Activated CD8-positive, alpha-beta T cell treated with anti-CD3 and anti-CD28 coated beads, Interleukin-2, amount 10 ng/mL, durations not matched to agents 7 days and 5 days (primary cell): ENCODE measurements at regions not wholly inside any gene's neighbourhood (a gene's known extent, or its start where the extent isn't known, plus 50 kb on each side); places are given as distances from the start of the nearest gene placed in this dataset.
"Not testable (repeated sequence)": the region's sequence is repeated elsewhere in the genome, so short reads cannot be mapped to it uniquely, and the experiment has no call there.

Source experiments
- ATAC-seq: fragments of 150-1000 bp; cut with Tn5 transposase; one replicate; pipeline ENCODE4 v1.10.0; 2021; ENCODE audit warnings: moderate library complexity
- CTCF ChIA-PET: fragments of 350-600 bp; sonication (Branson Sonifier 250); formaldehyde crosslinking; loops from one replicate; lab custom pipeline; 2021; ENCODE audit warnings: antibody characterized with exemption; lab: Charles Lee
- POLR2A ChIA-PET: fragments of 350-600 bp; sonication (Branson Sonifier 250); formaldehyde crosslinking; loops from one replicate; lab custom pipeline; 2021; ENCODE audit warnings: antibody characterized with exemption; lab: Charles Lee
- DNase-seq: peaks from one replicate; pipeline ENCODE4 v3.0.0-alpha.2; 2020
- H3K27ac Mint-ChIP-seq: one replicate; pipeline ENCODE4 v1.8.0; 2021; ENCODE audit warnings: mild to moderate bottlenecking, mixed read lengths
- H3K27me3 Mint-ChIP-seq: one replicate; pipeline ENCODE4 v1.8.0; 2021; ENCODE audit warnings: low read depth, mixed read lengths
- H3K36me3 Mint-ChIP-seq: one replicate; pipeline ENCODE4 v1.8.0; 2021; ENCODE audit warnings: low read depth, mixed read lengths
- H3K4me1 Mint-ChIP-seq: one replicate; pipeline ENCODE4 v1.8.0; 2021; ENCODE audit warnings: low read depth, mixed read lengths
- H3K4me3 Mint-ChIP-seq: one replicate; pipeline ENCODE4 v1.8.0; 2021; ENCODE audit warnings: mild to moderate bottlenecking, mixed read lengths
- H3K9me3 Mint-ChIP-seq: one replicate; pipeline ENCODE4 v1.8.0; 2022; ENCODE audit warnings: mixed read lengths; ENCODE audit not compliant: insufficient read depth

DNA sequence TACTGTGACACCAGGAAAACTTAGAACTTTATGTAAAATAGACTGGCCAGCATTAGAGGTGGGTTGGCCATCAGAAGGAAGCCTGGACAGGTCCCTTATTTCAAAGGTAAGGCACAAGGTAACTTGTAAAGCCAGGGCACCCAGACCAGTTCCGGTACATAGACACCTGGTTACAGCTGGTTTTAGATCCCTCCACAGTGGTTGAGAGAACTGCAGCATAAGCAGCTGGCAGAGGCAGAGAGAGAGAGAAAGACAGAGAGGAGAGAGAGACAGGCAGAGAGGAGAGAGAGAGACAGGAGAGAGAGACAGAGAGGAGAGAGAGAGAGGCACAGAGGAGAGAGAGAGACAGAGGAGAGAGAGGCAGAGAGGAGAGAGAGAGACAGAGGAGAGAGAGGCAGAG lies 116.0 kb upstream of the PGR start:
- H3K36me3 Mint-ChIP-seq, POLR2A ChIA-PET, CTCF ChIA-PET, DNase-seq, H3K9me3 Mint-ChIP-seq, H3K27ac Mint-ChIP-seq, H3K4me1 Mint-ChIP-seq, ATAC-seq, H3K27me3 Mint-ChIP-seq, H3K4me3 Mint-ChIP-seq: not testable (repeated sequence)

DNA sequence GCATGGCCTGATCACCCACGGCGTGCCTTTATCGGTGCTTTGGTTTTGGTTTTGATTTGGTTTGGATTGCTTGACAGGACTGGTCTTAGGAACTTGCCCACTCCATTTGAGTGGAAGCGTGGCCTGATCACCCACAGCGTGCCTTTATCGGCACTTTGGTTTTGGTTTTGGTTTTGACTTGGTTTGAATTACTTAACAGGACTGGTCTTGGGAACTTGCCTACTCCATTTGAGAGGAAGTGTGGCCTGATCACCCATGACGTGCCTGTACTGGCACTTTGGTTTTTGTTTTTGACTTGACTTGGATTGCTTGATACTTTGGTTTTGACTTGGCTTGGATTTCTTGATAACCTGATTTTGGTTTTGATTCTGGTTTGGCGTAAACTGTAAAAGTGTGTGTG lies 115.5 kb upstream of the PGR start:
- POLR2A ChIA-PET, result not testable (repeated sequence)

DNA sequence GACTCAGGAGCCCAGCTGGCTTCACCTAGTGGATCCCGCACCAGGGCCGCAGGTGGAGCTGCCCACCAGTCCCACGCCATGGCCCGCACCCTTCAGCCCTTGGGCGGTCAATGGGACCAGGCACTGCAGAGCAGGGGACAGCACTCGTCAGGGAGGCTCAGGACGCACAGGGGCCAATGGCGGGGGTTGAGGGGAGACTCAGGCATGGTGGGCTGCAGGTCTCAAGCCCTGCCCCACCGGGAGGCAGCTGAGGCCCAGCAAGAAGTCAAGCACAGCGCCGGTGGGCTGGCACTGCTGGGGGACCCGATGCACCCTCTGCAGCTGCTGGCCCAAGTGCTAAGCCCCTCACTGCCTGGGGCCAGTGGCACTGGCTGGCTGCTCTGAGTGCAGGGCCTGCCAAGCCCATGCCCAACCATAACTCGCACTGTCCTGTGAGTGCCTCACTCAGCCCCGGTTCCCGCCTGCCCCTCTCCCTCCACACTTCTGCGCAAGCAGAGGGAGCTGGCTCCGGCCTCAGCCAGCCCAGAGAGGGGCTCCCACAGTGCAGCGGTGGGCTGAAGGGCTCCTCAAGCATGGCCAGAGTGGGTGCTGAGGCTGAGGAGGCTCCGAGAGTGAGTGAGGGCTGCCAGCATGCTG lies 111.7 kb upstream of the PGR start:
- H3K4me3 Mint-ChIP-seq, result no peak overlapping the region
- no peak overlapping the region for H3K27ac Mint-ChIP-seq
- no peaks in the 10 kb centered on the region for H3K4me1 Mint-ChIP-seq
- DNase-seq (no peak), ATAC-seq (no peak)
- no peaks in the 10 kb centered on the region for H3K27me3 Mint-ChIP-seq
- H3K9me3 Mint-ChIP-seq, result peaks cover 4% of the 10 kb centered on the region
- CTCF ChIA-PET, result no interaction called here
- POLR2A ChIA-PET, result interaction anchor here (0.6 kb wide), 1 partner anchor 171 kb away, joined by 3 read pairs; no protein-coding TSS in a partner anchor
- H3K36me3 Mint-ChIP-seq, result no peaks in the 10 kb centered on the region

More for the DNA sequence above, 115.5 kb upstream of the PGR start:
- CTCF ChIA-PET, H3K4me1 Mint-ChIP-seq, H3K4me3 Mint-ChIP-seq, ATAC-seq, DNase-seq, H3K27ac Mint-ChIP-seq, H3K27me3 Mint-ChIP-seq, H3K9me3 Mint-ChIP-seq, H3K36me3 Mint-ChIP-seq: not testable (repeated sequence)

DNA sequence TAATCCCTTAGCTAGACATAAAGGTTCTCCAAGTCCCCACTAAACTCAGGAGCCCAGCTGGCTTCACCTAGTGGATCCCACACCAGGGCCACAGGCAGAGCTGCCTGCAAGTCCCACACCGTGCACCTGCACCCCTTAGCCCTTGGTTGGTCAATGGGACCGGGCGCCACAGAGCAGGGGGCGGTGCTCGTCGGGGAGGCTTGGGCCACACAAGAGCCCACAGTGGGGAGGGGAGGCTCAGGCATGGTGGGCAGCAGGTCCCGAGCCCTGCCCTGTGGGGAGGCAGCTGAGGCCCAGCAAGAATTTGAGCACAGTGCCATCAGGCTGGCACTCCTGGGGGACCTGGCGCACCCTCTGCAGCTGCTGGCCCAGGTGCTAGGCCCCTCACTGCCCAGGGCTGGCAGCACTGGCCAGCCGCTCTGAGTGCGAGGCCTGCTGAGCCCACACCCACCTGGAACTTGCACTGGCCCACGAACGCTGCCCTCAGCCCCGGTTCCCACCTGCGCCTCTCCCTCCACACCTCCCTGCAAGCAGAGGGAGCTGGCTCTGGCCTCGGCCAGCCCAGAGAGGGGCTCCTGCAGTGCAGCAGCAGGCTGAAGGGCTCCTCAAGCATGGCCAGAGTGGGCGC lies 101.7 kb upstream of the PGR start:
- H3K9me3 Mint-ChIP-seq, H3K27me3 Mint-ChIP-seq, H3K4me3 Mint-ChIP-seq, H3K4me1 Mint-ChIP-seq, DNase-seq, CTCF ChIA-PET, POLR2A ChIA-PET, ATAC-seq, H3K27ac Mint-ChIP-seq, H3K36me3 Mint-ChIP-seq: not testable (repeated sequence)

DNA sequence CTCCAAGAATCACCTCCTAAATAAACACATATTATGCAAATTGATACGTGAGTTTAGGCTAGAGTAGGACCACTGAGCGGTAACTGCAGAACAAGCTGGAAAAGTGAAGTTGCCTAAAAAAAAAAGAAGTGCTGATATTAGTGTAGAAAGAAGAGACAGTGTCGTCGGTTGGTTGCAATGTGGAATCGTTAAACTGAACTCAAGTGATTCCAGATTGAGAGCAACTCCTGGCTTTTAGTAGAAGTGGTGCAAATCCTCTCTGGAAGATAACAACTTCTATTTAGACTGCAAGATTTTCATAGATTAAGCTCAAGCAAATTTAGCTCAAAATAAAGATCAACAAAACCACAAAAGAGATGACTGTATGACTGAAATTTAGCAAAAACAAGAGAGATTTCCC lies 97.0 kb upstream of the PGR start:
- no peak overlapping the region for H3K27ac Mint-ChIP-seq
- ChIA-PET CTCF (no interaction called here), POLR2A (no interaction called here)
- no peaks in the 10 kb centered on the region for H3K4me1 Mint-ChIP-seq
- peaks cover 14% of the 10 kb centered on the region for H3K9me3 Mint-ChIP-seq
- H3K4me3 Mint-ChIP-seq, result no peak overlapping the region
- H3K27me3 Mint-ChIP-seq, result no peaks in the 10 kb centered on the region
- no peaks in the 10 kb centered on the region for H3K36me3 Mint-ChIP-seq
- ATAC-seq (no peak), DNase-seq (no peak)

DNA sequence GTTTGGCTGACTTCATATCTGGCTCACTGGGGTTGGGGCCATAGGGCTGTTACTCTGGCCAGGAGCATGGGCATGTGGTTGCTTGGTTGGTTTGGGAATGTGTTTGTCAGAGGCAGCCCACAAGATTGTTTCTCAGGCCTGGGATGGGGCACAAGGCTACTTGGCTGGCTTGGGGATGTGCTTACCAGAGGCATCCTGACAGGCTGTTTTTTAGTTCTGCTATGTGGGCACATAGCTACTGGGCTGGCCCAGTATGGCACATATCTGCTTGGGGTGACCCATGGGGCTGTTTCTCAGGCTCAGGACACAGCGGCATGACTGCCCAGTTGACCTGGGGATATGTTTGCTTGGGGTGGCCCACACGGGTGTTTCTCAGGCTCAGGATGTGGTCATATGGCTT lies 94.6 kb upstream of the PGR start:
- Mint-ChIP-seq H3K27ac (no peak overlapping the region), H3K4me3 (no peak overlapping the region), H3K36me3 (no peaks in the 10 kb centered on the region), H3K27me3 (no peaks in the 10 kb centered on the region), H3K4me1 (no peaks in the 10 kb centered on the region), H3K9me3 (peaks cover 14% of the 10 kb centered on the region)
- CTCF ChIA-PET, result no interaction called here
- ATAC-seq (no peak), DNase-seq (no peak)
- POLR2A ChIA-PET, result no interaction called here

DNA sequence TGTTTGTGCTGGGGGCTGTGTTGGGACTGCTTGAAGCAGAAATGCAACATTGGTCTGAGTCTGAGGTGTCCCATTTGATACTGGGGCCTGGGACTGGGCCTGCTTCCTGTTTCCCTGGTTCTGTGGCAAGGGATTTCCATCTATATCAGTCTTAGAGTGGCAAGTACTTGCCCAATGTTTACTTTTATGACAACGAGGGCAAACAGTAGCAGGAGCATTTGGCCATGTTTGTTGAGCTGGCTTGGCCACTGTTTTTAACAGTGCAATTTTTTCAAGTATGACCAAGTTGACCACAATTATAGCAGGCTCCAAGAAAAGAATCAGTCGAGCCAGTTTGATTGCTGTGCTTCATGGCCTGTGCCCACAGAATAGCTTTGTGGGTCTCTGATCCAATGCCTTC lies 88.5 kb upstream of the PGR start:
- POLR2A ChIA-PET, result not testable (repeated sequence)

DNA sequence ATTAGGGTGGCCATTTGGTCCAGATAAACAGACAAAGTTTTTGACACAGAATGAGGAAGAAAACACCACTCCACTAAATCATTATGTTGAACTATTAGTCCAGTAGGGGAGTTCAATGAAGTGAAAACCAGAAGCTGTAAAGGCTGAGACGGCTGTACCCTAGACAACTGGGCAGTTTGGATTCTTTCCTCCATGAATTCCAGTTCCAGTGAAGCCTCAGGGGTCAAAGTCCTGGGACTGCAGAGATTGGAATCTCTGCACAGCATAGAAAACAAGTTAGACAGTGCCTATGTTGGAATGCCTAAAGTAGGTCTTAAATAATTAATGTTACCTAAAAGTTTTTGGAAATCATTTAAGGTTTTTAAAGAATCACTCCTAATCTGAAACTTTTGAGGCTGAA lies 86.5 kb upstream of the PGR start:
- H3K36me3 Mint-ChIP-seq, H3K4me1 Mint-ChIP-seq, CTCF ChIA-PET, ATAC-seq, DNase-seq, H3K27ac Mint-ChIP-seq, H3K4me3 Mint-ChIP-seq, POLR2A ChIA-PET, H3K27me3 Mint-ChIP-seq: not testable (repeated sequence)
- peaks cover 33% of the 10 kb centered on the region for H3K9me3 Mint-ChIP-seq

More for the DNA sequence above, 88.5 kb upstream of the PGR start:
- ATAC-seq, H3K4me3 Mint-ChIP-seq, H3K4me1 Mint-ChIP-seq, H3K27me3 Mint-ChIP-seq, H3K36me3 Mint-ChIP-seq, H3K27ac Mint-ChIP-seq, DNase-seq, CTCF ChIA-PET: not testable (repeated sequence)
- H3K9me3 Mint-ChIP-seq, result peaks cover 21% of the 10 kb centered on the region

DNA sequence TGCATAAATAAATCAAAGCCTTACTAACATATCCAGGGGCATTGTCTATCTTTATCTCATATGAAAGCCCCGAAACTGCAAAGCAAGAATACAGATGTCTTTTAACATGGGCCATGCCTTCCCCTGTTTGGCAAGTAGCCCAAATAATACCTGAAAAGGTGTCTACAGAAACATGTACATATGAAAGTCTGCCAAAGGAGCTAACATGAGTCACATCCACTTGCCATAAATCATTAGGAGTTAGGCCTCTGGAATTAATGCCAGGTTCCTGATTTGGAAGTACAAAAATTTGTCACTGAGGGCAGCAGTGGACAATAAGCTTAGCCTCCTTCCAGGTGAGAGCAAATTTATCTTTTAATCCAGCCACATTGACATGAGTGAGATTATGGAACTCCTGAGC lies 85.5 kb upstream of the PGR start:
- POLR2A ChIA-PET, result no interaction called here
- peaks cover 35% of the 10 kb centered on the region for H3K9me3 Mint-ChIP-seq
- no peak overlapping the region for H3K4me3 Mint-ChIP-seq
- CTCF ChIA-PET, result no interaction called here
- no peaks in the 10 kb centered on the region for H3K4me1 Mint-ChIP-seq
- H3K27ac Mint-ChIP-seq, result no peak overlapping the region
- no peaks in the 10 kb centered on the region for H3K36me3 Mint-ChIP-seq
- no peaks in the 10 kb centered on the region for H3K27me3 Mint-ChIP-seq
- DNase-seq (no peak), ATAC-seq (no peak)

DNA sequence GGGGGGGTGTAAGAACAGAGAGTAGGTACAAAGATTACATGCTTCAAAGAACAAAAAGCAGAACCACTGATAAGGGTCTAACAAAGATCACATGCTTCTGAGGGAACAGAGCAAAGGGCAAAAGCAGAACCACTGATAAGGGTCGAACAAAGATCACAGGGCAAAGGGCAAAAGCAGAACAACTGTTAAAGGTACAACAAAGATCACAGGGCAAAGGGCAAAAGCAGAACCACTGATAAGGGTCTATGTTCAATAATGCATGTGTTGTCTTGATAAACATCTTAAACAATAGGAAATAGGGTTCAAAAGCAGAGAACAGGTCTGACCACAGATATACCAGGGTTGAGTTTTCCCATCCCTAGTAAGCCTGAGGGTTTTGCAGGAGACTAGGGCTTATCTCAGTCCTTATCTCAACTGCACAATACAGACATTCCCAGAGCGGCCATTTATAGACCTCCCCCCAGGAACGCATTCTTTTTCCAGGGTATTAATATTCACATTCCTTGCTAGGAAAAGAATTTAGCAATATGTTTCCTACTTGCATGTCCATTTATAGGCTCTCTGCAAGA lies 81.9 kb upstream of the PGR start:
- no peak overlapping the region for H3K27ac Mint-ChIP-seq
- peaks cover 40% of the 10 kb centered on the region for H3K9me3 Mint-ChIP-seq
- CTCF ChIA-PET, result no interaction called here
- H3K36me3 Mint-ChIP-seq, result no peaks in the 10 kb centered on the region
- H3K27me3 Mint-ChIP-seq, result no peaks in the 10 kb centered on the region
- H3K4me1 Mint-ChIP-seq, result no peaks in the 10 kb centered on the region
- H3K4me3 Mint-ChIP-seq, result no peak overlapping the region
- POLR2A ChIA-PET, result no interaction called here
- DNase-seq (no peak), ATAC-seq (no peak)

DNA sequence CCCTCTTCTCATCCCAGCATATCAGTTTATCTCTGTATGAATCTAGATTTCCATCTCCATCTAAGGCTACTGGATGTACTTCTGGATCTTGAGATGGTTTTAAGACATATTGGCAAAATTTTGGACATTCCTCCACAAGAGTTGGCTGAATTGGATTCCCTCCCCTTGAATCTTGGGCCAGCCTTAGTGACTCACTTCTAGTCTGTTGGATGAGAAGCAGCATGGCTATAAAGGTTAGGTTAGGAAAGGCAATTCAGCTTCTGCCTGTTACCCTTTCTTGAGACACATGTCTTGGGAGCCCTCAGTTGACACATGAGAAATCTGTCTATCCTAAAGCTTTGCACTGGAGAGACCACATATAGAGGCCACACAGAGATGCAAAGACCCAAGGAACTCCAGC lies 73.0 kb upstream of the PGR start:
- H3K4me3 Mint-ChIP-seq, result no peak overlapping the region
- ChIA-PET POLR2A (no interaction called here), CTCF (no interaction called here)
- peaks cover 7% of the 10 kb centered on the region for H3K9me3 Mint-ChIP-seq
- no peaks in the 10 kb centered on the region for H3K36me3 Mint-ChIP-seq
- DNase-seq (no peak), ATAC-seq (no peak)
- H3K27ac Mint-ChIP-seq, result no peak overlapping the region
- no peaks in the 10 kb centered on the region for H3K27me3 Mint-ChIP-seq
- no peaks in the 10 kb centered on the region for H3K4me1 Mint-ChIP-seq

DNA sequence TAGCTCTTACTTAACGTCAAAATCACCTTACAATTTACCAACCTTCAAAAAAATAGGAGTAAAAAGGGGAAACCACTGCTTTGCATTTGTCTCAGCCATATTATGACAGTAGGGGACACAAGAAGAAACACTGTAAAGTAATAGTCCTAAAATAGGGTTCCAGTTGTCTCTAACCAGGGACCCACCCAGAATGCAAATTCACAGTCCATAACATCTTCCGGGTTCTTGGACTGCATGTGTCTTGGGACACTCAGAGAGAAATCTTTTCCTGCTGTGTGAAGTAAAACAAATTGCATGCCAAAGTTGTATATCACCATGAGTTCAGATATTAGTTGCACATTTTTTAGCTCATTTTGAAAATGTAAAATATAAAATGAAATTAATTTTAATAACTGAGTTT lies 69.8 kb upstream of the PGR start:
- ATAC-seq (no peak), DNase-seq (no peak)
- Mint-ChIP-seq H3K27me3 (no peaks in the 10 kb centered on the region), H3K36me3 (no peaks in the 10 kb centered on the region), H3K9me3 (no peaks in the 10 kb centered on the region), H3K4me3 (no peak overlapping the region), H3K27ac (no peak overlapping the region), H3K4me1 (no peaks in the 10 kb centered on the region)
- ChIA-PET CTCF (no interaction called here), POLR2A (no interaction called here)
